ENCODE measurements at regions not wholly inside any gene's neighbourhood (a gene's known extent, or its start where the extent isn't known, plus 50 kb on each side); places are given as distances from the start of the nearest gene placed in this dataset.

- WGBS, 2 donors (ENCODE audit: low coverage in 1 of 2): 75 to 82% methylated on average over 4 of the region's 4 CpGs
- no peak for ATAC-seq
These were observed 763.7 kb upstream of the PHF14 start for GRCh38 chr7:10210000-10210399.

GRCh38 chr7:10211016-10211415 is 762.7 kb upstream of the PHF14 start:
- WGBS, 2 donors (ENCODE audit: low coverage in 1 of 2): 80 to 88% methylated on average over 1 of the region's 1 CpG
- Histone ChIP-seq H3K27me3 (no peaks in the 10 kb centered on the region), H3K4me3 (no peak overlapping the region), H3K4me1 (peaks cover 0 to 19% (median 0%) of the 10 kb centered on the region in 3 donors), H3K9me3 (peaks cover 0 to 11% (median 0%) of the 10 kb centered on the region in 3 donors), H3K27ac (no peak overlapping the region), H3K36me3 (no peaks in the 10 kb centered on the region)
- no peak for TF ChIP-seq CTCF (IDR thresholded peaks at IDR 0.05)
- TF ChIP-seq POLR2AphosphoS5 (IDR thresholded peaks at IDR 0.05): no peak
- TF ChIP-seq POLR2A (IDR thresholded peaks at IDR 0.05): no peak
- TF ChIP-seq EP300 (IDR thresholded peaks at IDR 0.05): no peak
- no peak for ATAC-seq

More at GRCh38 chr7:10210000-10210399, 763.7 kb upstream of the PHF14 start:
- Histone ChIP-seq H3K4me3 (no peak overlapping the region), H3K9me3 (peaks cover 0 to 11% (median 0%) of the 10 kb centered on the region in 3 donors), H3K4me1 (peaks cover 0 to 25% (median 0%) of the 10 kb centered on the region in 3 donors), H3K27ac (no peak overlapping the region), H3K27me3 (no peaks in the 10 kb centered on the region), H3K36me3 (no peaks in the 10 kb centered on the region)
- TF ChIP-seq EP300 (IDR thresholded peaks at IDR 0.05): no peak
- no peak for TF ChIP-seq CTCF (IDR thresholded peaks at IDR 0.05)
- TF ChIP-seq POLR2A (IDR thresholded peaks at IDR 0.05): no peak
- no peak for TF ChIP-seq POLR2AphosphoS5 (IDR thresholded peaks at IDR 0.05)

GRCh38 chr7:10211861-10212260 is 761.8 kb upstream of the PHF14 start:
- 66 to 100% methylated on average over 1 to 3 of the region's 4 CpGs for WGBS, 2 donors (ENCODE audit: low coverage in 1 of 2)
- ATAC-seq: no peak
- H3K4me3 ChIP-seq: no peak overlapping the region

GRCh38 chr7:10212649-10213048 is 761.0 kb upstream of the PHF14 start:
- H3K27ac ChIP-seq: no peak overlapping the region
- no peak overlapping the region for H3K4me3 ChIP-seq
- no peaks in the 10 kb centered on the region for H3K36me3 ChIP-seq
- 53 to 66% methylated on average over 3 of the region's 3 CpGs for WGBS, 2 donors (ENCODE audit: low coverage in 1 of 2)
- peaks cover 0 to 11% (median 0%) of the 10 kb centered on the region in 3 donors for H3K9me3 ChIP-seq
- TF ChIP-seq CTCF (IDR thresholded peaks at IDR 0.05) (no peak), POLR2AphosphoS5 (IDR thresholded peaks at IDR 0.05) (no peak), POLR2A (IDR thresholded peaks at IDR 0.05) (no peak)
- no peak for ATAC-seq
- no peaks in the 10 kb centered on the region for H3K27me3 ChIP-seq
- H3K4me1 ChIP-seq: peaks cover 0 to 4% (median 0%) of the 10 kb centered on the region in 3 donors

More at GRCh38 chr7:10211861-10212260, 761.8 kb upstream of the PHF14 start:
- peaks cover 0 to 11% (median 0%) of the 10 kb centered on the region in 3 donors for H3K9me3 ChIP-seq
- TF ChIP-seq CTCF (IDR thresholded peaks at IDR 0.05) (no peak), POLR2A (IDR thresholded peaks at IDR 0.05) (no peak), EP300 (IDR thresholded peaks at IDR 0.05) (no peak), POLR2AphosphoS5 (IDR thresholded peaks at IDR 0.05) (no peak)
- H3K27ac ChIP-seq: no peak overlapping the region
- H3K4me1 ChIP-seq: peaks cover 0 to 10% (median 0%) of the 10 kb centered on the region in 3 donors
- no peaks in the 10 kb centered on the region for H3K36me3 ChIP-seq
- H3K27me3 ChIP-seq: no peaks in the 10 kb centered on the region

GRCh38 chr7:10216462-10216861 is 757.2 kb upstream of the PHF14 start:
- no peaks in the 10 kb centered on the region for H3K27me3 ChIP-seq
- H3K36me3 ChIP-seq: no peaks in the 10 kb centered on the region
- peaks cover 0 to 11% (median 0%) of the 10 kb centered on the region in 3 donors for H3K9me3 ChIP-seq
- WGBS, 2 donors (ENCODE audit: low coverage in 1 of 2): 90% methylated on average over 2 of the region's 2 CpGs; no CpG with 5 or more reads in 1 of the 2 donors
- no peak for TF ChIP-seq EP300 (IDR thresholded peaks at IDR 0.05)
- no peak for TF ChIP-seq POLR2A (IDR thresholded peaks at IDR 0.05)
- H3K4me1 ChIP-seq: no peaks in the 10 kb centered on the region
- H3K27ac ChIP-seq: no peak overlapping the region
- no peak overlapping the region for H3K4me3 ChIP-seq
- no peak for ATAC-seq
